Activated naive CD4-positive, alpha-beta T cell treated with anti-CD3 and anti-CD28 coated beads, Interleukin-2, amount 50 U/mL, for 16 hours (primary cell): ENCODE measurements at regions not wholly inside any gene's neighbourhood (a gene's known extent, or its start where the extent isn't known, plus 50 kb on each side); places are given as distances from the start of the nearest gene placed in this dataset.
A peak's percentile ranks its signal among the peaks of the same experiment; 100 is the strongest.
"Not testable (repeated sequence)": the region's sequence is repeated elsewhere in the genome, so short reads cannot be mapped to it uniquely, and the experiment has no call there.

Experiments used
- DNase-seq: peaks from one replicate; pipeline ENCODE4 v3.0.0-alpha.2; 2020

- no peak for DNase-seq
These were observed 116.9 kb upstream of the SLC1A3 start for GRCh38 chr5:36489505-36489904.

GRCh38 chr5:36491856-36492255 lies 114.5 kb upstream of the SLC1A3 start:
- DNase-seq = no peak

DNA sequence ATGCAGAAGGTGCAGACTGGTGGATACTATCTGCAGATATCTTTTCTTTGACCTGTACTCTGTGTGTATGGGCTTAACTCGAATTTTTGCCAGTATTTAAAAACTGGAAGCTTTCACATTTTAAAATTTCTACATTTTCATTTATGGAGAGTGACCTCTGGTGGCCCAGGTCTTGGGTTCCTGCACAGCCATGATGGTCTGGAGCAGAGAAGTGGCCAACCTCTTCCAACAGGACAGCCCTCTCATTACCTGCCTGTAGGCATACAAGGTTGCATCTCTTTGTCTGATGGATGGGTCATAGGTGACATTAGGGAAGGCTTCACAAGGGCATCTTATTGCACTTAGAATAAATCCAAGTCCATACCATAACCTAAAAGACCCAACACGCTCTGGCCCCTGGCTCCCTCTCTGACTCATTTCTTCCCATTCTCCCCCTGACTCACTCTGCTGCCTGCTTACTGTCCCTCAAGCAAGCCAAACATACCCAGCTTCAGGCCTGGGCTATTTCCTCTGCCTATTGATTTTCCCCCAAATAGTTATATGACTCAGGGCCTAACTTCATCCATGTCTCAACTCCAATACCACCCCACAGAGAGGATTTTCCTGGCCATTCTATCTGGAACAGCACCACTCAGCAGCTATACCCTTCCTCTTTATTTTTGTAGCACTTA lies 113.3 kb upstream of the SLC1A3 start:
- DNase-seq = no peak

DNA sequence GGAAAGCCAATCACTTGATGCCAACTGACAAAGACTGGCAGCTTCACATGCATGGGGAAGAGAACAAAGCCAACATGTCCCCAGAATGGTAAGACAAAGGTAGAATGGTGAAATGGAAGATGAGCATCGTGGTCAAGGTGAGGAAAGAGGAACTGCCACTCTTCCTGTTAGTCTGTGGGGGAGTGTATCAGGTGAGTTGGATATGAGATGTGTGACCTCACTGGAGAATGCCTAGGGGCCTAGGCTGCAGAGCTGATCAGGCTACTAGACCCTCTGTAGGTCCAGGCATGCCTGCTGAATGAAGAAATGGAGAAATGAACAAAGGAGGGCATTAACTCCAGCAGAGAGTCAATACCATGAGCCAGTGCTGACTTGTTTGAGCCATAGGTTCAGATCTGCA lies 112.4 kb upstream of the SLC1A3 start:
- DNase-seq = no peak

GRCh38 chr5:36494841-36495601 lies 111.4 kb upstream of the SLC1A3 start:
- no peak for DNase-seq

GRCh38 chr5:36495611-36496010 lies 110.8 kb upstream of the SLC1A3 start:
- DNase-seq = no peak

GRCh38 chr5:36496471-36496870 lies 109.9 kb upstream of the SLC1A3 start:
- DNase-seq = no peak

GRCh38 chr5:36502608-36503007 lies 103.8 kb upstream of the SLC1A3 start:
- DNase-seq = no peak

- DNase-seq = no peak
These were observed 101.4 kb upstream of the SLC1A3 start for GRCh38 chr5:36505021-36505420.

- peak; percentile 71 for DNase-seq
These were observed 99.0 kb upstream of the SLC1A3 start for GRCh38 chr5:36507332-36507952.

DNA sequence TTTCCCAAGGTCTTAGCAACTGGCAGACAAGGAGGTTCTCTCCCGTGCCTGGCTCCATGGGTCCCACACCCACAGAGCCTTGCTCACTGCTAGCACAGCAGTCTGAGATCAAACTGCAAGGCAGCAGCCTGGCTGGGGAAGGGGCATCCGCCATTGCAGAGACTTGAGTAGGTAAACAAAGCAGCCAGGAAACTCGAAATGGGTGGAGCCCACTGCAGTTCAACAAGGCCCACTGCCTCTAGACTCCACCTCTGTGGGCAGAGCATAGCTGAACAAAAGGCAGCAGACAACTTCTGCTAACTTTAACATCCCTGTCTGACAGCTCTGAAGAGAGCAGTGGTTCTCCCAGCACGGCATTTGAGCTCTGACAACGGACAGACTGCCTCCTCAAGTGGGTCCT lies 98.1 kb upstream of the SLC1A3 start:
- not testable (repeated sequence) for DNase-seq

DNA sequence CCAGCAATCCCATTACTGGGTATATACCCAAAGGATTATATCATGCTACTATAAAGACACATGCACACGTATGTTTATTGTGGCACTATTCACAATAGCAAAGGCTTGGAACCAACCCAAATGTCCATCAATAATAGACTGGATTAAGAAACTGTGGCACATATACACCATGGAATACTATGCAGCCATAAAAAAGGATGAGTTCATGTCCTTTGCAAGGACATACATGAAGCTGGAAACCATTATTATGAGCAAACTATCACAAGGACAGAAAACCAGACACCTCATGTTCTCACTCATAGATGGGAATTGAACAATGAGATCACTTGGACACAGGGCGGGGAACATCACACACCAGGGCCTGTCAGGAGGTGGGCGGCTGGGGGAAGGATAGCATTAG lies 92.8 kb upstream of the SLC1A3 start:
- not testable (repeated sequence) for DNase-seq

GRCh38 chr5:36519881-36520280 lies 86.5 kb upstream of the SLC1A3 start:
- no peak for DNase-seq

DNA sequence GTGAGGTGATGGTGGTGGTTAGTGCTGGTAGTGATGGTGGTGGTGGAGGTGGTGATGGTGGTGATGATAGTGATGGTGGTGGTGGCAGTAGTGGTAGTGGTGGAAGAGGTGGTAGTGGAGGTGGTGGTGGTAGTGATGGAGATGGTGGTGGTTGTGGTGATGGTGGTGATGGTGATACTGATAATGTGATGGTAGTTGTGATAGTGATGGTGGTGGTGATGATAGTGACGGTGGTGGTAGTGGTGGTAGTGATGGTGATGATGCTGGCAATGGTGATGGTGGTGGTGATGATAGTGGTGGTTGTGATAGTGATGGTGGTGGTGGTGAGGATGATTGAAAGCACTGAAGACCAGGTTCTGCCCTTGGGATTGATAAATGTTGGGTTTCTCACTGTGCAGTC lies 85.2 kb upstream of the SLC1A3 start:
- no peak for DNase-seq

GRCh38 chr5:36521838-36522745 lies 84.3 kb upstream of the SLC1A3 start:
- no peak for DNase-seq

DNA sequence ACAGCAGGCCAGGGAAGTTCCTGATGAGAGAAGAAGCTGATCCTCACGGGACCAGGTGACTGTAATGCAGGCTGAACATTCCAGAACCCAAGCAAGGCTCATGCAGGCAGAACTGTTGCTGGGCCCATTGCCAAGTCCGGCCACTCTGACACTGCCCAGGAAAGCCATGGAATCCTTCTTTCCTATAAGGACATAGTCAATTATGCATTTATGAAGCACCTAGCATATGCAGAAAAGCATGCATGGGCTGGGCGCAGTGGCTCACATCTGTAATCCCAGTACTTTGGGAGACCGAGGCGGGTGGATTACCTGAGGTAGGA lies 83.7 kb upstream of the SLC1A3 start:
- no peak for DNase-seq

- DNase-seq = no peak
These were observed 83.0 kb upstream of the SLC1A3 start for GRCh38 chr5:36523450-36523849.

DNA sequence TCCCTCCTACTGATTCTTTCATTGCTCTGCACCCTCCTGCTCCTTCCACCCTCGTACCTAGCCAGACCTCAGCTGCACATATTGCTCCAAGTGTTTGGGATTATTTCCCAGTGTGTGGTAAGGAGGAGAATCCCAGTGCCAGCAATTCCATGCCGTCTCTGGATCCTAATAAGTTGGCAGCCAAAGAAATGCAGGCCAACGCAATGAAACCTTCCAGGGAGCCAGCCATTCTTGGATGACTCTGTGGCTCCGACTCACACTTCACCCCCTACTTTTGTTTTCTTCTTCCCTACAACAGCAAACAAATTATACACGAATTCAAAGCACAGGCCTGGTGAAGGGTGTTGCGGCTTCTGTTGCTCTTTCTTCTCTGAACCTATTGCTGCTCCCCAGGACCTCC lies 82.5 kb upstream of the SLC1A3 start:
- no peak for DNase-seq

- DNase-seq = no peak
These were observed 79.9 kb upstream of the SLC1A3 start for GRCh38 chr5:36526537-36526936.

- no peak for DNase-seq
These were observed 77.8 kb upstream of the SLC1A3 start for GRCh38 chr5:36528588-36528987.

DNA sequence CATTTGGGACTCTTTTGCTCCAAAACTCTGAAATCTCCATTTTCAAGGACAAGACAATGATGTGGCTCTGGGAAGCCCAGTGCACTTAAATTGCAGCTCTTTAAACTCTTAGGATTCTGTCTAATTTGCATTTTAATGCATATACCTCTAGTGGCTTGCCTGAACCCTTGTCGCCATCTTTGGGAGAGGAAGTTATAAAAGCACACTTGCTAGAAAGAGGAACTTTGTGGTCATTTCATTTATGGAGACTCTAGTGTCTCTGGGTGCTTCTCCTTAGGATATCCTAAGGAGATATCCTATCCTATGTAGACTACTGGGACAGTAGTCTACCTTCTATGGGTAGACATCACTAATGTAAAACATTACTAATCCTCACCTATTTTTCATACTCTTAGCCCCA lies 77.3 kb upstream of the SLC1A3 start:
- no peak for DNase-seq

- no peak for DNase-seq
These were observed 76.2 kb upstream of the SLC1A3 start for GRCh38 chr5:36530215-36530614.

GRCh38 chr5:36531401-36531800 lies 75.0 kb upstream of the SLC1A3 start:
- no peak for DNase-seq
